Peyer's patch (tissue), 4 donors: ENCODE measurements at regions not wholly inside any gene's neighbourhood (a gene's known extent, or its start where the extent isn't known, plus 50 kb on each side); places are given as distances from the start of the nearest gene placed in this dataset.

Experiments
- CTCF ChIP-seq, 6 experiments: fragments of 450-650 bp in 4 of 6; fragments of 200-600 bp in 2 of 6; sonication (generic) in 1 of 6; IDR thresholded peaks; one replicate each; pipeline ENCODE4 v1.5.1; 2017 to 2019; ENCODE audit warnings: antibody characterized with exemption in 6 of 6, mild to moderate bottlenecking in 3 of 6, moderate library complexity in 1 of 6
- POLR2A ChIP-seq, 2 donors: fragments of 450-650 bp; IDR thresholded peaks; one replicate each; pipeline ENCODE4 v1.5.1; 2017; ENCODE audit warnings: antibody characterized with exemption in 2 of 2, mild to moderate bottlenecking in 2 of 2, moderate library complexity in 2 of 2

- TF ChIP-seq POLR2A (IDR thresholded peaks at IDR 0.05) (no peak), CTCF (IDR thresholded peaks at IDR 0.05) (no peak)
These were observed 227.4 kb upstream of the PROK2 start for GRCh38 chr3:72012363-72012762.
